Left forelimb (tissue), 1 donor: ENCODE measurements at regions not wholly inside any gene's neighbourhood (a gene's known extent, or its start where the extent isn't known, plus 50 kb on each side); places are given as distances from the start of the nearest gene placed in this dataset.

Experiments
- DNase-seq: peaks from one replicate; pipeline ENCODE4 v3.0.0-alpha.2; 2018; ENCODE audit warnings: low spot score

DNA sequence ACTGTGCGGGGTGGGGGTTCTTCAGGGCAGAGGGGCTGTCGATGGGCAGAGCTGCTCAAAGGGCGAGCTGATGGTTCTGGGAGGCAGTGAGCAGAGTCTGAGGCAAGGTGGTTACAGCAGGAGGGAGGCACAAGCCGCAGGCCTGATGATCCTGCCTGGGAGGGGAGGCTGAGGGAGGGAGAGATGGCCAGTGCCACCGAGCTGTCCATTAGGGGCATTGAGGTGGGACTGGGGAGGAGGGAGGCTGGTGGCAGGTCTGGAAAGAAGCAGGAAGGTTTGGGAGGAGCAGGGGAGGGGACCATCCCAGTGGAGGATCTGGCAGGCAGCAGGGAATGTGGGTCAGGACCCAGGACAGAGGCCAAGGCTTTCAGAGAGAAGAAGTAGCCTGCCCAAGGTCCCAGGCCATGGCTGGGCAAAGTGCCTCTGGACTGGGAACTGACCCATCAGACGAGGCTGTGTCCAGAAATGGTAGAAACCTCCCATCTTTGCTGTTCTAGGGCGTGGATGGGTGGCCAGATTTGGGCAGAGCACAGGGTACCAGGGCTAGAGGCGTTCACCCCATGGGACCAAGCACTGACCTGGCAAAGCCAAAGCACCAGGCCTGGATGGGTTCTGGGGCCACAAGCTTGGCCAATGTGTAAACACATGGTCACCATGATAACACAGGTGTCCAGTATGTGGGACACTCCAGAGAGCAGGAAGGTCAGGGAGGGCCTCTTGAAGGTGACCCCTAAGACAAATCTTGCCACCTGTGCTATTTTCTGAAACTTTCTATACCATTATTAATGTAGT, 55.5 kb downstream of the INHBB start:
- DNase-seq: peak; percentile 34

DNA sequence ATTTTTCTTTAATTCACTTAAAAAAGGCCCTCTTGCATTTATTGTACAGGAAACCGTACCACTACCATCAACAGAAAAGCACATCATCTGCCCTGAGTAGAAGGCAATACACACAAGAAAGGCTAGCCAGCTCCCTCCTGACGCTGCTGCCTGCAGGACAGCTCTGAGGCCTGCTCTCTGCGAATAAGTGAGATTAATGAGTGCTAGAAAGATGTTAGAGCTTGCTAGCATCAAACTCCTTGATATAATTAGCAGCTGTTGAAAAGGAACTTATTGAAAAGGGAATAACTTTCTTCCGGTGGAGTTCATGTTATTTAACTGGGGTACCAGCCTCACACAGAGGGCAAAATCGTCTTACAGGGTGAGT, 56.1 kb downstream of the INHBB start:
- no peak for DNase-seq

DNA sequence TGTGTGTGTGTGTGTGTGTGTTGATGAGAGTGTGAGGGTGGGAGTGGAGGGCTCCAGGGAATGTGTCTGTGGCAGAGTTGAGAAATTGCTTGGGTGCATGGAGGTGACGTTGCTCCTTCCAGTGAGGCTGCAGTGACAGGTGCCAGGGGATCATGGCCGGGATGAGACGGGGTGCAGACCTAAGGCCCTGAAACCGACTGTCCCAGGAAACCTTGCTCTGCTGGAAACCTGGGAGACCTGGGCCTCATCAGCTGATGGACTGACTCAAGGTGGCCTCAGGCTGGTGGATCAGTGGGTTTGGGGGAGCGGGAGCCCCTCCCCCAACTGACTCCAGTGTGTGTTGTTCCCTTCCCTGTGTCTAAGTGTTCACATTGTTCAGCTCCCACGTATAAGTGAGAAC, 56.6 kb downstream of the INHBB start:
- peak; percentile 31 for DNase-seq

DNA sequence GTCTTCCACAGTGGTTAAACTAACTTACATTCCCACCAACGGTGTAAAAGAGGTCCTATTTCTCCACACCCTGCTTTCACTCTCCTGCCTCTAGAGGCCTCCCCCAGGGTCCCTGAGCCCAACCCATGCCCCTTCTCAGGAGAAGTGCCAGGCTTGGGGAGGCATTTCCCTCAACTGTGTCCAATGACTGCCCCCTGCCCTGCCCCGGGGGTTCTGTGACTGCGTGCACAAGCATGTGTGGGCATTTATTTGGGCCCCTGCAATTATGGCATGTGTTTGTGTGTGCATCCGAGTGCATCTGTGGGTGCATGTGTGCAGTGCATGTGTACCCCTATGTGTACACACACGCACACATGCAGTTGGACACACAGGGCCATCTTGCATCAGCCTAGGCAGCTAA, 57.3 kb downstream of the INHBB start:
- DNase-seq: no peak

DNA sequence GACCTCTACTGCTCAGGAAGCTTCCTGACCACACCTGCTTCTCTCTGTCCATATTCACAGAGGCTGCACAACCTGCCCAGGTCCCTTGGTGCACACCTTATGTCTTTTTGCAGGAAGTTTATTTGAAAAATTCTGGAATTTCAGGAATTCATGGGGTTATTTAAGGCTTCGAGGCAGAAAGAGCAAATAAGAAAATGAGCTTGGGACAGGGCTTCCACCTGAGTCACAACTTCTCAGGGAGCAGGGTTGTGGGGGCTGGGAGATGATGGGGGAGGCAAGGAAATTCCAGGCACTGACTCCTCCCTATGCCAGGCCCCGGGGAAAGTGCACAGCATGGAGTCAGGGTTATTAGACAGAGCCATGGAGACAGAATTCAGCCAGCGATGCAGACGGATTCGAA, 57.7 kb downstream of the INHBB start:
- peak; percentile 54 for DNase-seq

DNA sequence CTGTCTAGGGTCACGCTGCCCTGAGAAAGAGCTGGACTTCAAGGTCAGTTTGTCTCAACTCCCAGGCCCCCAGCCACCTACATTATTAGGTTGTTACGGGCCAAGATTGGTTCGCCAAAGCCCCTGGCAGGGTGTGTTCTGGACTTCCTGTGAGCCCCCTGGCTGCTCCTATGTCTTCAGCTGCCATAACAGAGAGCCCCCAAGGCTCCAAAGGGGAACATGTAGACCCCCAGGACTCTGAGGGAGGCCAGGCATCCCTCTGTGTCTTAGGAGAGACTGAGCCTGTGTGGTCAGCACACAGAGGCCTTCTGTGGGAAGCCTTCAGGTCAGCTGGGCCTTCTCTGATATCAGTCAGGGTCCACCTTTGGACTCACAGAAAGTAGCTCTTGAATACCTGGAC, 58.3 kb downstream of the INHBB start:
- no peak for DNase-seq

DNA sequence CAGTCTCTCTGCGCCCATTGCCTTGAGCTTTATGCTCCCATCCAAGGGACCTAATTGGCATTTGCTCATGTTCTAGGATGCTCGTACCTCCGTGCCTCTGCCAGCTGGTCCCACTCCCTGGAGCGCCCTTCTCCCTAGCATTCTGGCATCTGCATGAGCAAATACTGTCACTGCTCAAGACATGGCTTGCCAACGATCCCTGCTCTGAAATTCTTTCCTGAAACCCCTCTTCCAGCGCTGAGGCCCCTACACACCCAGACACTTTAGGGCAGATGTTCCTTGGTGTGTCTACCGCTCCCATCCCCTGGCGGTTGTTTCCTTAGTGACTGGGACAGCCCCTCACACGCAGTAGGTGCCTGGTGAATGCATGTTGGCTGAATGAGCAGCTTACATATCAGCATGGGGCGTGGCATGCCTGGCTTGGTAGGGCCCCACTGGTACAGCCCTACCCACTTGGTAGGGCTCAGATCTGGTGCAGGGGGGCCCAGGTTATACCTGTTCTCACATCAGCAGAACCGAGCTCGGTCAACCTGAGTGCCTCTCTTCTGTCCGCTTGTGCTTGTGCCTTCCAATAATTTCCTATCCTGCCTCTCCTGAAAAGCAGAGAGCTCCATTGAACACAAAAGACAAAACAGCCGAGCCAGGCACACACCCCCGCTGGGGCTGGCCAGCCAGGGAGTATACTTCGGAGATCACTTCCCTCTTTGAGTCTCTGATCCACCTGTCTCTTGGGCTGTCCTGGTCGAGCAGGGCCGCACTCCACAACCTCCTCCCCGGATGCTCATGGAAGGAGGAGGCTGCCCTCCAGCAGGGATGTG, 59.2 kb downstream of the INHBB start:
- peak; percentile 47 for DNase-seq

DNA sequence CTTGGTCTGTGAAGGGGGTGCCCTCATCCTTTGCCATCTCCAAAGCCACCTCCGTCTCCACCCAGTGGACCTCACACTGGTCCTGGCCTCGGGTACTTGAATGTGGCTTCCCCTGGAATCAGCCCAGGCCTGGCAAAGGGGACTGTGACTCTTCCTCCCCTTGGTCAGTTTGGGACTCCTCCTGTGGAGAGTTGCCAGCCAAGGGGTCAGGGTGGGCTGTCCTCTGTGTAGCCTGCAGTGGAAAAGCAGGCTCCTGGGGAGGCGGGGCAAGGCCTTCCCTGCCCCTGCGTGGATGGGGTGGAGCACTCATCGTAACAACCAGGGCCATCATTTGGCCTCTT, 59.8 kb downstream of the INHBB start:
- DNase-seq: peak; percentile 55

DNA sequence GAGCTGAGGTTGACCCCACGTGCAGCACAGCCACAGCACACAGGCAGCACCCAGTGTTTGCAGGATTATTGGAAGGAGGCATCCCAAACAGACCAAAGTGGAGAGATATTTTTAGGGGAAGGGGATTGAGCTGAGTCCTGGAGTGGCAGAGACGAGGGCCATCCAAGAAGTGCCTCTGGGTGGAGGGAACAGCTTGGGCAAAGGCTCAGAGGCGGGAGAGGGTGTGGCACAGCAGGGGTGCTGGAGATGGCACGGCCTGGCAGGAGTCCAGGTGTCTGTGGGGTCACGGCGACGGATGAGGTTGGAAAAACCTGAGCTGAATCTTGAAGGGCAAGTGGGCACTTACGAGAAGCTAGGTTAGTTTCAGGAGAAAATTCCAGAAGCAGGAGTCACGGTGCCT, 60.6 kb downstream of the INHBB start:
- DNase-seq: peak; percentile 52

DNA sequence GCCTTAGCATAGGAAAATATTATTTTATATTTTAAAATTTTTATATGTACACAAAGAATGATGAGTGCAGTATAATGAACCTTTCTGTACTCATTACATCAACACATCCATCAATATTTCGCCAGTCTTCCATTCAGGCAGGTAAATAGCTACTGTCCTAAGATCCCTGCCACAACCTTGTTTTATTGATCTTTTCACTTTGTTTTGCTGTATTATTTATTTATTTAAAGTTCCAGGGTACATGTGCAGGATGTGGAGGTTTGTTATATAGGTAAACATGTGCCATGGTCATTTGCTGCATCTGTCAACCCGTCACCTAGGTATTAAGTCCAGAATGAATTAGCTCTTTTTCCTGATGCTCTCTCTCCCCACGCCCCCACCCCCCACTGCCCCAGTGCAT, 64.6 kb downstream of the INHBB start:
- DNase-seq: no peak

DNA sequence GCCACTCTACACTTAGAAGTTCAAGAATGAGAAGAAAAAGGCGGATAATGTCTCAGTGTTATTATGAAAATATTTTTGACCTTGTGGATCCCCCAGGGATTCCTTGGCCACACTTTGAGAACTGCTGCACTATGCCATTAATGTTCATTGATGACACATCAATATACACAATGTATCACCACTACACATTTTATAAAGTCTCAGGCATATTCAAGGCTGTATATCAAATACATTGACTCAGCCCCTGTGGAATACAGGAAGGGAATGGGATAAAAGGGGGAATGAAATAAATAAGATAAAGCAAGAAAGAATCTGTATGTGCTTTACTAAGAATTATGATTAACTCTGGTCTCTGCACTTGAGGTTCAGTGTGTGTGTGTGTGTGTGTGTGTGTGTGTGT, 69.1 kb downstream of the INHBB start:
- DNase-seq: no peak

DNA sequence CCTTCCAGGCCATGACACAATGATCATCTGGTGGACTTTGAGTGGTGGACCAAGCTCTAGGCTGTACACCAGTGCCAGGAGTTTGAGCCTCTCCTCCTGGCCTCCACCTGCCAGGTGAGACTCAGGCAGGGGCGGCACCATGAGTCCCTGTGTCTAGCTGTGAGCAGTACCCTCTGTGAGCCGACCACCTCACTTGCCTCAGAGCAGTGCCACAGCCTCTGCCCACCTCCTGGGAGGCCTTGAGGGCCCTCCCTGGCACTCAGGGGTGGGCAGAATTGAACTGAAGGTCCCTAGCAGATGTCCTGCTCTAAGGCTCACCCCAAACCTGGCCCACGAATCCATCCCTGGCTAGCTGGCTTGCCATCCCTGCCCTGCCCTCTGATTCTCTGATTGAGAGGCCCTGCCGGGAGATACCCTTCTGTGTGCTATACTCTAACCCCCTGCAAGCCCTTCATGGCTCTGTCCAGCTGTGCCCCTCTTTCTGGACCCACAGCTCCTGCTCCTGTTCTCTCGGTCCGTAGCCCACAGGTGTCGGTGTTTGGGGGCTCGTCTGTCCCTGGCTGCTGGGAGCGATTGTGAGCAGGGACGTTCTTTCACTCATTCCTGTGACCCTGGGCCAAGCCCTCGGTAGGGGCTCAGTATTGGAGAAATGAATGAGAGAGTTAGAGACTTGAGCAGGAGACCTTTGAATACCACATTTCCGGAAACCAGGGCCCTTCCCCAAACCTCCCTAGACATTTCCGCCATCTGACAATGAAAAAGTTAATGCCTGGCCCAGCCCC, 70.0 kb downstream of the INHBB start:
- DNase-seq: no peak

DNA sequence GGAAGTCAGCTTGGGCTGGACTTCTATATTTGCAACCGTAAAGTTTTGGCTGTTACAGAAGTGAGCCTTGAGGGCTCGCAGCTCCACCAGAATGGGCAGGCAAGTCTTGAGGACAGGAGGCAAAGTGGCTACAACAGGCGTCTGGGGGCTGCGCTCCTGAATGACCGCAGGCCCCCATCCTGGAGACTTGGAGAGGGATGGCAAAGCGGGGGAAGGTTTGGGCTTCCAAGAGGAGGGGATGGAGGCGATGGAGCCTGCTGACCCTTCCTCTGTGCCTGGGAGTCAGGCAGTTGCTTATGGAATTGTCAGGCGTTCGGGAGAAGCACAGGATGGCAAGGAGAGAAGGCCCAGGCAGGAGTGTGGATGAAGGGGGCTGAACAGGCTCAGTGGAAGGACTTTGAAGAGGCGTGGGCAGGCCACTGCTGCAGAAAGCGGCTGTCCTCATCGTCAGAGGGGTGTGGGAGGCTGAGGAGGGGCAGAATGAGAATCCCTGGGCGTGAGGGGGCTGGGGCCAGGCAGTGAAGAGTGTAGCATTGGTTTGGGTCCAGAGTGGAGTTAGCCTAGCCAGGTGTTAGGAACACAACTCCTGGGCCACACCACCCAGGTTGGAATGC, 72.3 kb downstream of the INHBB start:
- DNase-seq: no peak

DNA sequence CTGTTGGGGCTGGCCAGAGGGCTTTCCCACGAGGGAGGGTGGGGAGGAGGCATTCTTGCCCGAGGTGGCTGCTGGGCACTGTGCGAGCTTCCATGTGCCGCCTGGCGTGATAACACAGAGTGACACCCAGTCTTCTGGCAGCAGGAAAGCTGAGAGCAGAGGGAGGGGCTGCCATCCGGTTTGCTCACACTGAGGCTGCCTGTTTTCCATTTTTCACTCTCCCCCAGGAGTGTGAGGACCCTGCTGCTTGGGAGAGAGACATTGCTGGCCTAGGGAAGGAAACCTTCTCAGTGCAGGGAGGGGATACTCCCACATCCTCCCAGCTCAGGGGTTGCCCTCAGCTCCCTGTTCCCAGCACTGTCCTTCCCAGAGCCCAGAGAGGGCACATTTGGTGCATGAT, 73.1 kb downstream of the INHBB start:
- DNase-seq: no peak

DNA sequence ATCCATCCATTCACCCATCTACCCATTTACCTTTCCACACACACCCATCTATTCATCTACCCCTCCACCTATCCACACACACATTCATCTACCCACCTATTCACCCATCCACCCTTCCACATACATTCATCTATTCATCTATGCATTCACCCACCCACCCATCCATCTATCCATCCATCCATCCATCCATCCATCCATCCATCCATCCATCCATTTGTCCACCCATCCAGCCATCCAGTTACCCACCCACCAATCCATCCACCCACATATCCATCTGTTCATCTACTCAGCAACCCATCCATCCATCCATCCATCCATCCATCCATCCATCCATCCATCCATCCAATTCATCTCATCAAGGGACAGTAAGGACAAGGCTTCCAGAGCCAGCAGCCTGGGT, 74.0 kb downstream of the INHBB start:
- no peak for DNase-seq

DNA sequence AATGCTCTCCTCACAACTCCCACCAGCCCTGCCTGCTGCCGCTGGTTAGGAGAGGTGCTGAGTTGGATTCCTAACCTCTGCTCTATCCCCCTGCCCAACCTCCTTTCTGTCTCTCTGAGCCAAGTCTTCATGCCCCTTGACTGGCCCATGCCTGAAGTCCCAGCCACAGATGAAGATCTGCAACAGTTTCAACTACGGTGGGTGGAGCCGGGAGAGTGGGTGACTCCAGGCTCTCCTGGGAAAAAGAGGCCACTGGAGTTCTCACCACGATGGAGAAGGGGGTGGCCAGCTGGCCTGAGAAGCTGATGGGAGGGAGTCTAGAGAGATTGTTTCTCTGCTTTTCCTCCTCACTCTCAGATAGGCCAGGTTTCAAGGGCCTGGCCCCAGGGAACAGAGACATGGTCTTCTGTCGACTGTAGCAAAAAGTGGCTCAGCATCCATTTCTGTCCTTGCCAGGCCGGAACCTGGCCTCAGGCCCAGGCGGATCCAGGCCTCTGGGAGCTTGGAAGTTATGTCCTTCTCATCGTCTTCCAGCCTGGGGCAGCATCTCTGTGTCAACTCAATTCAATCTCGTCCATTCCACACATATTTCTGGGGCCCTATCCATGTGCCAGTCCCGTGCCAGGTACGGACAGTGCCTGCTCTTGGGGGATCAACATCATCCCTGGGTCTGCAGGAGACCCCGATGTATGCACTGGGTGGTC, 75.3 kb downstream of the INHBB start:
- DNase-seq: no peak

DNA sequence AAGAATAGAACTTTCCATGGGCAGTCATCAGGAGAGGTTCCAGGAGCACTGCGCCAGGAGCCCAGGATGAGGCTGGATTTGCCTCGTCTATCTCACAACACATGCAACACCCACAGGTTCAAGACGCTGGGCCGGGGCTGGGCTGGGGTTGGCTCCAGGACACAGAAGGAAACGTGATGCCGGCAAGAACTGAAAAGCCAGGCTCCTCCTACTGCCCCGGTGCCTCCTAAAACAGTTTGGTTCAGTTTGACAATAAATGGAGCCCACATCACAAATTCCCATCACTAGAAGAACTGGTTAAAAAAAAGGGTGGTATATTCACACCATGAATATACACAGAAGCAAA, 75.9 kb downstream of the INHBB start:
- no peak for DNase-seq

DNA sequence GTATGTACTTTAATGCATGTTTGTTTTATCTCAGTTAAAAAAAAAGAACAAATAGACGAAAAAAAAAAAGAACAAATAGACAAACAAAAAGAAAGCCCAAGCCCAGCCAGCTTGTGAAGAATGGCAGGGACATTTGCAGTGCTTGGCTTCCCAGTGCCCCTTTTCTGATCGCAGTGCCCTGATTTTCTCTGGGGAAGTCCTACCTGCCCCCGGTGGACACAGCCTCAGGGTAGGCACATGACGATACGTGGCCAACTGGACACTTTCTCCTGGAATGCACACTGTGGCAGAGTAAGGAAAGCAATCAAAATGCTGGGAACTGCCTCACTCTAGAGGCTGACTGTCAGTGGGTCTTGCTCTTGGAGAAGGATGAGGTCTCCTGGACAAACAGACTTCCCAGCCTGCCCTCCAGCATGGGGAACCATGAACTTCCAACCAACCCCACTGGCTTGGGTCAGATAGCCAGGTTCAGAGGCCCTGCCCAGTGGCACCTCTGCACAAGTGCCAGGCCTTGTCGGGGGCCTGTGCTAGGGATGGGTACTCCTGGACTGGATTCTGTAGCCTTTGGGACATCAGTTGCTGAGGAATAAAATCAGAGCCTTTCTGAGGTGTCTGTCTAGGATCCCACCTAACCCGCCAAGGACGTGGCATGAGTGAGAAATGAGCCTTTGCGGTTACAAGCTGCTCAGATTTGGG, 76.7 kb downstream of the INHBB start:
- DNase-seq: no peak

DNA sequence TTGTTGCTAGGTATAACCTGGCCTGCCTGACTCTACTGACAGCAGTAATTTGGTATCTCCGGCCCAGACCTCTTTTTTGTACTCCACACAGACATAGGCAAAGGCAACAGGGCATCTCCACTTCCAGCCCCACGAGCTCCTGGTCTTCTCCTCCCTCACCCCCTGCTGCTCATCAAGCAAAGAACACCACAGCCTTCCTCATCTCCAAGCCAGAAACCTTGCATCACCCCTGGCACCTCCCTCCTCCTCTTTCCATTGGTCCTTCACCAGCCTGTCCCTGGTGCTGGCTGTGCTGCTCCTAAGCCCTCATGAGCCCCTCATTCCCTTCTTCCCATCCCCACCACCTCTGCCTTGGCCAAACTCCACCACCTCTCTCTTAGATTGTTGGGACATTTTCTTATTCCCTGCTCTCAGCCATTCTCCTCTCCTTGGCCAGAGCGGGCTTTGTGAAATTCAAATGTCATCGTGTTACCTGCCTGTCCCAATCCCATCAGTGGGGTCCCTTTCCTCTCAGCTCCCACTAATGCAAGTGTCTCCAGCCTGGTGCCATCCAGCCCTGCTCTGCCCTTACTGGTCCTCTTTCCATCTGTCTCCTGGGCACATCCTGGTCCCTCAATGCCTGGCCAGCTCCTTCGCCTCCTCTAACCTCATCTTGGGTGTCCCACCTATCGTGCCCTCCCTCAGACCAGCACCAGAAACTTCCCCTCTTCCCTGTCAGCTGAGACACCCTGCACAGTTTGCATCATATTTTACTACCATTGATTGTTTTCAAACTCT, 77.4 kb downstream of the INHBB start:
- no peak for DNase-seq

DNA sequence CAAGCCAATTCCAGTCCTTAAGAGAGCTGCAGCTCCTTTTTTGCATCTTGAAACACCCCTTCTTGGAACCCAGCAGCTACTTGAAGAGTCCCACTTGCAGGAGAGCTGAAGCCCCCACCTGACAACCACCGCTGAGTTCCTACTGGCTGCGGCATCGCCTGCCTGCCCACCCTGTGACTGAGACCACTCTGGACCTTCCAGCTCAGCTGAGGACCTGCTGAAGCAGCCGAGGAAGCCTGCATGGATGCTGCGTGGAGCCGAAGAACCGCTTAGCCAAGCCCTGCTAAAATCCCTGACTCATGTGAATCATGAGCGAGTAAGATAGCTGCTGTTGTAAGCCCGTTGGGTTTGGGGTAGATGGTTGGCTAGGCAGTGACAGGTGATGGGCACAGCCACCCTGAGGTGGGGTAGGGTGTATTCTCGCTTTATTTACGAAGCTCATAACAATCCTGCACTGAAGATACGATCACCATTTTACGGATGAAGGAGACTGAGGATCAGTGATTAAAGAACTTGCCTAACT, 78.4 kb downstream of the INHBB start:
- DNase-seq: no peak
